HG02852 (cell line): ENCODE measurements at regions not wholly inside any gene's neighbourhood (a gene's known extent, or its start where the extent isn't known, plus 50 kb on each side); places are given as distances from the start of the nearest gene placed in this dataset.

Experiments used
- ATAC-seq: cut with Tn5 transposase; IDR thresholded peaks from one replicate; pipeline ENCODE4 v1.9.1; 2021; ENCODE audit warnings: mild to moderate bottlenecking, moderate library complexity; ENCODE audit not compliant: unreplicated experiment

- ATAC-seq: no peak
Observed at GRCh38 chr3:150269526-150269925, 138.6 kb upstream of the TSC22D2 start.

- no peak for ATAC-seq
Observed at GRCh38 chr3:150268426-150269391, 139.4 kb upstream of the TSC22D2 start.

GRCh38 chr3:150267288-150267687 lies 140.8 kb upstream of the TSC22D2 start:
- no peak for ATAC-seq

GRCh38 chr3:150265305-150265704 lies 142.8 kb upstream of the TSC22D2 start:
- no peak for ATAC-seq

GRCh38 chr3:150264561-150265279 lies 143.4 kb upstream of the TSC22D2 start:
- ATAC-seq: no peak

- no peak for ATAC-seq
Observed at GRCh38 chr3:150261958-150262357, 146.1 kb upstream of the TSC22D2 start.

- ATAC-seq: no peak
Observed at GRCh38 chr3:150261418-150261817, 146.7 kb upstream of the TSC22D2 start.

- no peak for ATAC-seq
Observed at GRCh38 chr3:150260398-150260710, 147.7 kb upstream of the TSC22D2 start.

- ATAC-seq: no peak
Observed at GRCh38 chr3:150259526-150260397, 148.3 kb upstream of the TSC22D2 start.

GRCh38 chr3:150256782-150257181 lies 151.3 kb upstream of the TSC22D2 start:
- no peak for ATAC-seq

- ATAC-seq: no peak
Observed at GRCh38 chr3:150256318-150256717, 151.8 kb upstream of the TSC22D2 start.

- no peak for ATAC-seq
Observed at GRCh38 chr3:150255826-150256225, 152.3 kb upstream of the TSC22D2 start.

- no peak for ATAC-seq
Observed at GRCh38 chr3:150255413-150255812, 152.7 kb upstream of the TSC22D2 start.

GRCh38 chr3:150254309-150254708 lies 153.8 kb upstream of the TSC22D2 start:
- no peak for ATAC-seq

- ATAC-seq: no peak
Observed at GRCh38 chr3:150253622-150254021, 154.5 kb upstream of the TSC22D2 start.

- ATAC-seq: no peak
Observed at GRCh38 chr3:150252462-150252861, 155.6 kb upstream of the TSC22D2 start.

GRCh38 chr3:150251187-150252062 lies 156.7 kb upstream of the TSC22D2 start:
- no peak for ATAC-seq

GRCh38 chr3:150249779-150250470 lies 158.2 kb upstream of the TSC22D2 start:
- ATAC-seq: no peak

- ATAC-seq: no peak
Observed at GRCh38 chr3:150248888-150249681, 159.0 kb upstream of the TSC22D2 start.
